Neuronal stem cell (in vitro differentiated cells): ENCODE measurements at regions not wholly inside any gene's neighbourhood (a gene's known extent, or its start where the extent isn't known, plus 50 kb on each side); places are given as distances from the start of the nearest gene placed in this dataset.

Experiments used
- DNase-seq: peaks from one replicate; pipeline ENCODE4 v3.0.0-alpha.2; 2013; ENCODE audit warnings: low spot score
- H2AFZ ChIP-seq: one replicate; pipeline ENCODE4 v1.6.1; 2013; ENCODE audit warnings: mild to moderate bottlenecking, low read length, inconsistent platforms
- H2AK5ac ChIP-seq: 2 replicates; pipeline ENCODE4 v1.6.1; 2013; ENCODE audit warnings: low read depth, mild to moderate bottlenecking, inconsistent platforms, low read length, moderate library complexity, mixed read lengths
- H2BK120ac ChIP-seq: 2 replicates; pipeline ENCODE4 v1.6.1; 2013; ENCODE audit warnings: low read depth, mild to moderate bottlenecking, inconsistent platforms, low read length, moderate library complexity, mixed read lengths
- H2BK12ac ChIP-seq: one replicate; pipeline ENCODE4 v1.6.1; 2013; ENCODE audit warnings: low read length, inconsistent platforms
- H2BK15ac ChIP-seq: 2 replicates; pipeline ENCODE4 v1.6.1; 2013; ENCODE audit warnings: mild to moderate bottlenecking, low read length, inconsistent platforms, mixed read lengths
- H2BK5ac ChIP-seq: one replicate; pipeline ENCODE4 v1.6.1; 2013; ENCODE audit warnings: inconsistent platforms, mild to moderate bottlenecking, low read length, moderate library complexity
- H3K14ac ChIP-seq: one replicate; pipeline ENCODE4 v1.6.1; 2013; ENCODE audit warnings: low read length, inconsistent platforms
- H3K18ac ChIP-seq: 2 replicates; pipeline ENCODE4 v1.6.1; 2013; ENCODE audit warnings: low read length, inconsistent platforms
- H3K23ac ChIP-seq: 2 replicates; pipeline ENCODE4 v1.6.1; 2013; ENCODE audit warnings: low read depth, mild to moderate bottlenecking, mixed read lengths, low read length, inconsistent platforms; ENCODE audit not compliant: poor library complexity
- H3K27ac ChIP-seq: replicated peaks from 3 replicates; pipeline ENCODE4 v1.5.1; 2013; ENCODE audit warnings: low read length, inconsistent platforms
- H3K27me3 ChIP-seq, 3 experiments: 2 replicates each; pipeline ENCODE4 v1.6.1; 2013; ENCODE audit warnings: low read length in 3 of 3, mild to moderate bottlenecking in 2 of 3, inconsistent platforms in 1 of 3, low read depth in 1 of 3, mixed read lengths in 1 of 3, moderate library complexity in 1 of 3; ENCODE audit not compliant: control insufficient read depth in 3 of 3, insufficient read depth in 3 of 3
- H3K36me3 ChIP-seq, 2 donors: replicated peaks in 1 of 2; 2 replicates each; pipeline ENCODE4 v1.6.1; 2013; ENCODE audit warnings: low read length in 2 of 2; ENCODE audit not compliant: control insufficient read depth in 2 of 2, insufficient read depth in 2 of 2
- H3K4ac ChIP-seq: 2 replicates; pipeline ENCODE4 v1.6.1; 2013; ENCODE audit warnings: inconsistent platforms, mild to moderate bottlenecking, low read length, moderate library complexity
- H3K4me1 ChIP-seq, 2 donors: 1 replicate in 1 of 2; 2 replicates in 1 of 2; pipeline ENCODE4 v1.6.1; 2013; ENCODE audit warnings: low read length in 2 of 2, low read depth in 1 of 2; ENCODE audit not compliant: control insufficient read depth in 2 of 2, insufficient read depth in 1 of 2
- H3K4me2 ChIP-seq: one replicate; pipeline ENCODE4 v1.6.1; 2013; ENCODE audit warnings: mild to moderate bottlenecking, low read length, inconsistent platforms; ENCODE audit not compliant: insufficient read depth, poor library complexity, severe bottlenecking
- H3K4me3 ChIP-seq, 2 donors: 2 replicates each; pipeline ENCODE4 v1.5.1; 2013; ENCODE audit warnings: low read length in 2 of 2, mild to moderate bottlenecking in 2 of 2, inconsistent platforms in 1 of 2, moderate library complexity in 1 of 2
- H3K79me1 ChIP-seq: one replicate; pipeline ENCODE4 v1.6.1; 2013; ENCODE audit warnings: low read depth, mild to moderate bottlenecking, inconsistent platforms, low read length, moderate library complexity
- H3K9ac ChIP-seq: one replicate; pipeline ENCODE4 v1.6.1; 2013; ENCODE audit warnings: mild to moderate bottlenecking, low read depth, low read length, inconsistent platforms; ENCODE audit not compliant: poor library complexity
- H3K9me3 ChIP-seq, 2 donors: replicated peaks in 1 of 2; 2 replicates each; pipeline versions ENCODE3 to v1.6.1; 2013; ENCODE audit warnings: low read length in 2 of 2, mild to moderate bottlenecking in 2 of 2, inconsistent platforms in 1 of 2, low read depth in 1 of 2, mixed read lengths in 1 of 2, moderate library complexity in 1 of 2; ENCODE audit not compliant: control insufficient read depth in 2 of 2, insufficient read depth in 1 of 2
- H4K8ac ChIP-seq: one replicate; pipeline ENCODE4 v1.6.1; 2013; ENCODE audit warnings: low read depth, mild to moderate bottlenecking, inconsistent platforms, low read length, moderate library complexity
- H4K91ac ChIP-seq: one replicate; pipeline ENCODE4 v1.6.1; 2013; ENCODE audit warnings: low read length, low read depth, mild to moderate bottlenecking, inconsistent platforms; ENCODE audit not compliant: poor library complexity
- WGBS, 2 donors: extraction: QIAGEN DNeasy Blood & Tissue Kit; methylation state at CpG; one replicate each; pipeline ENCODE4 v1.1.7; 2013; ENCODE audit warnings: missing lambda C conversion rate in 2 of 2, mixed read lengths in 1 of 2; ENCODE audit not compliant: insufficient read length in 2 of 2, insufficient replicate concordance in 1 of 2; ENCODE audit errors: extremely low coverage in 2 of 2; 5-methylcytosine and 5-hydroxymethylcytosine counted together

GRCh38 chr4:110270492-110271197 lies 72.2 kb upstream of the ELOVL6 start:
- H3K79me1 ChIP-seq, result peaks cover 2% of the 10 kb centered on the region
- H3K4me1 ChIP-seq, result peaks cover 0 to 1% of the 10 kb centered on the region in 2 donors
- H3K36me3 ChIP-seq, result no peaks in the 10 kb centered on the region
- H3K9me3 ChIP-seq, result no peaks in the 10 kb centered on the region
- H2BK5ac ChIP-seq, result no peak overlapping the region
- no peak overlapping the region for H3K9ac ChIP-seq
- no peak overlapping the region for H3K4ac ChIP-seq
- no peak overlapping the region for H3K27ac ChIP-seq
- H2AK5ac ChIP-seq, result no peak overlapping the region
- H3K27me3 ChIP-seq, result no peaks in the 10 kb centered on the region
- DNase-seq, result no peak
- WGBS, 2 donors, result 84% methylated on average over 1 of the region's 3 CpGs; no CpG with 5 or more reads in 1 of the 2 donors
- H3K14ac ChIP-seq, result no peak overlapping the region
- no peak overlapping the region for H3K4me2 ChIP-seq
- H4K8ac ChIP-seq, result no peak overlapping the region
- no peak overlapping the region for H3K18ac ChIP-seq
- H2BK15ac ChIP-seq, result no peak overlapping the region
- H2AFZ ChIP-seq, result no peak overlapping the region
- H2BK12ac ChIP-seq, result no peak overlapping the region
- no peak overlapping the region for H3K23ac ChIP-seq
- H3K4me3 ChIP-seq, result no peak overlapping the region
- H4K91ac ChIP-seq, result no peak overlapping the region
- no peak overlapping the region for H2BK120ac ChIP-seq

- no peak overlapping the region for H2AFZ ChIP-seq
- H2BK120ac ChIP-seq, result no peak overlapping the region
- H3K9me3 ChIP-seq, result no peaks in the 10 kb centered on the region
- no peak overlapping the region for H4K91ac ChIP-seq
- H3K14ac ChIP-seq, result no peak overlapping the region
- H3K27me3 ChIP-seq, result peaks cover 0 to 2% (median 0%) of the 10 kb centered on the region in 3 experiments
- no peak overlapping the region for H2BK15ac ChIP-seq
- no peak overlapping the region for H2BK5ac ChIP-seq
- H2BK12ac ChIP-seq, result no peak overlapping the region
- no peak overlapping the region for H3K4me3 ChIP-seq
- peaks cover 2% of the 10 kb centered on the region for H3K79me1 ChIP-seq
- H3K36me3 ChIP-seq, result no peaks in the 10 kb centered on the region
- H3K4ac ChIP-seq, result no peak overlapping the region
- H3K9ac ChIP-seq, result no peak overlapping the region
- H3K23ac ChIP-seq, result no peak overlapping the region
- no peak for DNase-seq
- no peak overlapping the region for H3K27ac ChIP-seq
- H3K18ac ChIP-seq, result no peak overlapping the region
- WGBS, 2 donors, result no CpG with 5 or more reads among the region's 5 CpGs
- H4K8ac ChIP-seq, result no peak overlapping the region
- peaks cover 0 to 1% of the 10 kb centered on the region in 2 donors for H3K4me1 ChIP-seq
- H2AK5ac ChIP-seq, result no peak overlapping the region
- no peak overlapping the region for H3K4me2 ChIP-seq
These were observed 70.4 kb upstream of the ELOVL6 start for GRCh38 chr4:110268790-110269189.

- Histone ChIP-seq H3K27me3 (peaks cover 0 to 2% (median 0%) of the 10 kb centered on the region in 3 experiments), H3K9ac (no peak overlapping the region), H2AFZ (no peak overlapping the region), H3K4me2 (no peak overlapping the region), H3K79me1 (peaks cover 2% of the 10 kb centered on the region), H2BK5ac (no peak overlapping the region), H3K23ac (no peak overlapping the region), H2AK5ac (no peak overlapping the region), H3K9me3 (no peaks in the 10 kb centered on the region), H2BK120ac (no peak overlapping the region), H3K4ac (no peak overlapping the region), H3K14ac (no peak overlapping the region), H2BK12ac (no peak overlapping the region), H3K4me1 (peaks cover 0 to 1% of the 10 kb centered on the region in 2 donors), H4K91ac (no peak overlapping the region), H3K4me3 (no peak overlapping the region), H3K36me3 (no peaks in the 10 kb centered on the region), H3K18ac (no peak overlapping the region), H4K8ac (no peak overlapping the region), H2BK15ac (no peak overlapping the region), H3K27ac (no peak overlapping the region)
- WGBS, 2 donors, result no CpG with 5 or more reads among the region's 2 CpGs
- DNase-seq, result no peak
These were observed 69.9 kb upstream of the ELOVL6 start for GRCh38 chr4:110268352-110268751.

GRCh38 chr4:110266136-110266535 lies 67.7 kb upstream of the ELOVL6 start:
- DNase-seq, result no peak
- Histone ChIP-seq H3K4me3 (no peak overlapping the region), H3K18ac (no peak overlapping the region)

More at GRCh38 chr4:110266136-110266535, 67.7 kb upstream of the ELOVL6 start:
- H3K9ac ChIP-seq, result no peak overlapping the region
- no peak overlapping the region for H4K91ac ChIP-seq
- H2BK5ac ChIP-seq, result no peak overlapping the region
- no peak overlapping the region for H2AK5ac ChIP-seq
- H2BK15ac ChIP-seq, result no peak overlapping the region
- H3K4me2 ChIP-seq, result no peak overlapping the region
- peaks cover 0 to 2% (median 0%) of the 10 kb centered on the region in 3 experiments for H3K27me3 ChIP-seq
- H3K36me3 ChIP-seq, result no peaks in the 10 kb centered on the region
- no peak overlapping the region for H3K27ac ChIP-seq
- peaks cover 2% of the 10 kb centered on the region for H3K79me1 ChIP-seq
- H2BK120ac ChIP-seq, result no peak overlapping the region
- WGBS, 2 donors, result no CpG with 5 or more reads among the region's 1 CpG
- H2AFZ ChIP-seq, result no peak overlapping the region
- H3K14ac ChIP-seq, result no peak overlapping the region
- no peaks in the 10 kb centered on the region for H3K9me3 ChIP-seq
- H4K8ac ChIP-seq, result no peak overlapping the region
- H3K4me1 ChIP-seq, result peaks cover 0 to under 1% of the 10 kb centered on the region in 2 donors
- no peak overlapping the region for H3K4ac ChIP-seq
- no peak overlapping the region for H2BK12ac ChIP-seq
- H3K23ac ChIP-seq, result no peak overlapping the region
